ENCODE measurements at regions not wholly inside any gene's neighbourhood (a gene's known extent, or its start where the extent isn't known, plus 50 kb on each side); places are given as distances from the start of the nearest gene placed in this dataset.

GRCh38 chr13:73492811-73493210 lies 434.0 kb downstream of the KLF5 start:
- Histone ChIP-seq H3K27me3 (no peaks in the 10 kb centered on the region), H3K36me3 (no peaks in the 10 kb centered on the region), H3K27ac (replicated peaks in 1 of 4) (no peak overlapping the region), H3K9me3 (no peaks in the 10 kb centered on the region), H3K4me3 (no peak overlapping the region), H3K4me1 (no peaks in the 10 kb centered on the region)
- 54% methylated on average over 1 of the region's 1 CpG for WGBS
- intact Hi-C loops (cut with DNase I), result no loop called here
- TF ChIP-seq CTCF (IDR thresholded peaks at IDR 0.05) (no peak), EP300 (IDR thresholded peaks at IDR 0.05) (no peak), POLR2A (IDR thresholded peaks at IDR 0.05; ENCODE audit: low read depth) (no peak), POLR2AphosphoS5 (IDR thresholded peaks at IDR 0.05) (no peak)
- DNase-seq (ENCODE audit: extremely low spot score), result no peak

DNA sequence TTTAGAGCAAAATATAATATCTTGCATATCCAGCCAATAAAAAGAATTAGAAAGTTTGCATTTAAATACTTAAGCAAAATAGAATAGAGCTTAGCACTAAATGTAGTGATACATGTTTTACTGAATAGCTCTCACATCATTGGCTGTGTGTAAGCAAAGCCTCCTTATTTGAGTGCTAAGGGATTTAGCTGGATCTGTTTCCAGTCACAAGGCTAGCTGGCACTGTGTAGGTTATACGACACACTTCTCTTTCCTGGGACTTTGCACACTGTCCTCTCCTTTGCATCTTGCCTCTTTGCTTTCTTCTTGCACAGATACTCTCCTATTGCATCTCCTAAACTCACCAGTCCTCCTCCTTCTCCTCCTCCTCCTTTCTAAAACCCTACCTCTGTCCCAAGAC lies 423.8 kb downstream of the KLF5 start:
- no peaks in the 10 kb centered on the region for H3K36me3 ChIP-seq
- TF ChIP-seq POLR2AphosphoS5 (IDR thresholded peaks at IDR 0.05), result no peak
- TF ChIP-seq CTCF (IDR thresholded peaks at IDR 0.05), result no peak
- TF ChIP-seq POLR2A (IDR thresholded peaks at IDR 0.05; ENCODE audit: low read depth), result no peak
- TF ChIP-seq EP300 (IDR thresholded peaks at IDR 0.05), result no peak
- no peaks in the 10 kb centered on the region for H3K9me3 ChIP-seq
- H3K4me1 ChIP-seq, result no peaks in the 10 kb centered on the region
- intact Hi-C loops (cut with DNase I), result no loop called here
- no peaks in the 10 kb centered on the region for H3K27me3 ChIP-seq
- no peak overlapping the region for H3K4me3 ChIP-seq
- DNase-seq (ENCODE audit: extremely low spot score), result no peak
- H3K27ac ChIP-seq (replicated peaks in 1 of 4), result no peak overlapping the region
- WGBS, result 10% methylated on average over 1 of the region's 1 CpG

- Histone ChIP-seq H3K4me1 (no peaks in the 10 kb centered on the region), H3K27me3 (no peaks in the 10 kb centered on the region), H3K4me3 (no peak overlapping the region), H3K36me3 (no peaks in the 10 kb centered on the region), H3K27ac (replicated peaks in 1 of 4) (no peak overlapping the region), H3K9me3 (no peaks in the 10 kb centered on the region)
- intact Hi-C loops (cut with DNase I), result no loop called here
- DNase-seq (ENCODE audit: extremely low spot score), result no peak
- WGBS, result 84% methylated on average over 6 of the region's 6 CpGs
- TF ChIP-seq CTCF (IDR thresholded peaks at IDR 0.05) (no peak), EP300 (IDR thresholded peaks at IDR 0.05) (no peak), POLR2A (IDR thresholded peaks at IDR 0.05; ENCODE audit: low read depth) (no peak), POLR2AphosphoS5 (IDR thresholded peaks at IDR 0.05) (no peak)
These were observed 423.2 kb downstream of the KLF5 start for GRCh38 chr13:73481886-73482445.

DNA sequence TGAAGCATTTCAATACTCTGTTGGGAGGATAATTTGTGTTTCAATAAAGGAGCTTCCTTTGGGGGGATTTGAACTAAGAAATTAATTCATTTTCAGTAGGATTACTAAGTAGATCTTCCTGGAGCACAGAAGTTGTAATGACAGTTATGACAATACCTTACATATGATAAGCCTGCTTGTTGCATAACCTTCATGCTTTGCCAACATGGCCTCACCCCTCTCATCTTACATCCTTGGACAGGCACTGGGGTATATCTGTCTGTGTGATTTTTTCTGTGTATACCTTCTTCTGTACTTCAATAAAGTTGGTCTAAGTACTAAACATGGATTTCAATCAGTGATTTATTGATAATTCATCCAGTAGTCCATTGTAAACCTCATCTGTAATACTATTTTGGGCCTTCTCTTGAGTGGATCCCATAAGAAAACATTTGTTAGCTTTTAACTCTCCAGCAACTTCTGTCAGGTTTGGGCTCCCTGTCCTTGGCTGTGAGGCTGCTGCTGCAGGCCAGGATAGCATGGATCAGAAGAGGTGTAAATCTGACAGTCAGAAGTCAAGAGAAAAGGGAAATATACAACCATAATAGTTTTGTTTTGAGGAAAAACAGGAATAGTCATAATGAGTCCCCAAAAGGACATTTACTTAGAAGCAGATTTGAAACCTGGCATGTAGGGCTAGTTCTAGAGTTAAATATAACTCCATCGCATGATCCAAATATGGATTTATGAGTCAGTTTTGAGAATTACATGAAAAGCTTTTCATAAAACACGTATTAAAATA lies 422.2 kb downstream of the KLF5 start:
- TF ChIP-seq CTCF (IDR thresholded peaks at IDR 0.05) (no peak), POLR2AphosphoS5 (IDR thresholded peaks at IDR 0.05) (no peak), EP300 (IDR thresholded peaks at IDR 0.05) (no peak), POLR2A (IDR thresholded peaks at IDR 0.05; ENCODE audit: low read depth) (no peak)
- H3K27ac ChIP-seq (replicated peaks in 1 of 4), result no peak overlapping the region
- H3K4me1 ChIP-seq, result no peaks in the 10 kb centered on the region
- H3K4me3 ChIP-seq, result no peak overlapping the region
- H3K36me3 ChIP-seq, result no peaks in the 10 kb centered on the region
- no peaks in the 10 kb centered on the region for H3K9me3 ChIP-seq
- H3K27me3 ChIP-seq, result no peaks in the 10 kb centered on the region
- intact Hi-C loops (cut with DNase I), result no loop called here
- no peak for DNase-seq (ENCODE audit: extremely low spot score)
- WGBS, result 86% methylated on average over 2 of the region's 2 CpGs

Data from esophagus muscularis mucosa (tissue), 4 donors.